Loucy (cell line): ENCODE measurements at regions not wholly inside any gene's neighbourhood (a gene's known extent, or its start where the extent isn't known, plus 50 kb on each side); places are given as distances from the start of the nearest gene placed in this dataset.
"Not testable (repeated sequence)": the region's sequence is repeated elsewhere in the genome, so short reads cannot be mapped to it uniquely, and the experiment has no call there.

Experiments used
- H2AFZ ChIP-seq: fragments of 200-600 bp; sonication (generic); 2 replicates; pipeline ENCODE4 v1.6.0; 2016; ENCODE audit warnings: antibody characterized with exemption, mild to moderate bottlenecking, low read length, moderate library complexity
- H3F3A ChIP-seq: fragments of 200-600 bp; 2 replicates; pipeline ENCODE4 v1.6.0; 2016; ENCODE audit warnings: antibody characterized with exemption, low read depth, mild to moderate bottlenecking
- H3K27me3 ChIP-seq: fragments of 200-600 bp; sonication (generic); 2 replicates; pipeline ENCODE4 v1.6.1; 2014; ENCODE audit warnings: low read length, mild to moderate bottlenecking; ENCODE audit not compliant: insufficient read depth, poor library complexity, severe bottlenecking
- H3K36me3 ChIP-seq: fragments of 200-600 bp; sonication (generic); 2 replicates; pipeline ENCODE4 v1.6.1; 2016; ENCODE audit warnings: low read length; ENCODE audit not compliant: insufficient read depth
- H3K4me1 ChIP-seq: fragments of 200-600 bp; sonication (generic); 2 replicates; pipeline ENCODE4 v1.5.1; 2014; ENCODE audit warnings: low read length, mild to moderate bottlenecking; ENCODE audit not compliant: insufficient read depth, poor library complexity, severe bottlenecking
- H3K4me2 ChIP-seq: fragments of 200-600 bp; sonication (generic); 2 replicates; pipeline ENCODE4 v1.6.0; 2014; ENCODE audit warnings: antibody characterized with exemption, low read length, low read depth, mild to moderate bottlenecking; ENCODE audit not compliant: poor library complexity, severe bottlenecking
- H3K4me3 ChIP-seq: fragments of 200-600 bp; sonication (generic); 2 replicates; pipeline ENCODE4 v1.5.1; 2014; ENCODE audit warnings: low read length, mild to moderate bottlenecking, mixed read lengths; ENCODE audit not compliant: poor library complexity, severe bottlenecking
- H3K79me2 ChIP-seq: fragments of 200-600 bp; sonication (generic); 2 replicates; pipeline ENCODE4 v1.6.1; 2014; ENCODE audit warnings: low read length; ENCODE audit not compliant: insufficient read depth
- H3K9ac ChIP-seq: fragments of 200-600 bp; sonication (generic); 2 replicates; pipeline ENCODE4 v1.6.0; 2014; ENCODE audit warnings: mild to moderate bottlenecking, low read depth, low read length, moderate library complexity; ENCODE audit not compliant: poor library complexity, severe bottlenecking
- H3K9me2 ChIP-seq: fragments of 200-600 bp; sonication (generic); replicated peaks from 2 replicates; pipeline ENCODE4 v1.6.1; 2016; ENCODE audit warnings: low read depth, low read length, mixed read lengths
- H3K9me3 ChIP-seq: fragments of 200-600 bp; sonication (generic); 2 replicates; pipeline ENCODE4 v1.6.1; 2014; ENCODE audit warnings: mild to moderate bottlenecking, antibody characterized with exemption, low read length, low read depth; ENCODE audit not compliant: insufficient read depth
- H4K20me1 ChIP-seq: fragments of 200-600 bp; sonication (generic); 2 replicates; pipeline ENCODE4 v1.6.0; 2014; ENCODE audit warnings: antibody characterized with exemption, low read length, mild to moderate bottlenecking; ENCODE audit not compliant: insufficient read depth, poor library complexity, severe bottlenecking
- CTCF ChIP-seq: fragments of 200-600 bp; sonication (generic); conservative IDR thresholded peaks from 2 replicates; pipeline ENCODE4 v1.5.1; 2014; ENCODE audit warnings: mild to moderate bottlenecking, antibody characterized with exemption, low read length
- EZH2phosphoT487 ChIP-seq: fragments of 200-600 bp; IDR thresholded peaks from 2 replicates; pipeline ENCODE4 v1.6.1; 2018; ENCODE audit warnings: antibody characterized with exemption, mild to moderate bottlenecking, moderate library complexity, borderline replicate concordance

- Histone ChIP-seq H3K9ac (no peak overlapping the region), H3F3A (no peaks in the 10 kb centered on the region), H3K4me2 (no peak overlapping the region), H3K27me3 (no peaks in the 10 kb centered on the region), H3K79me2 (no peaks in the 10 kb centered on the region), H2AFZ (no peak overlapping the region), H3K4me1 (peaks cover 10% of the 10 kb centered on the region), H3K4me3 (no peak overlapping the region), H3K36me3 (no peaks in the 10 kb centered on the region), H4K20me1 (no peaks in the 10 kb centered on the region), H3K9me2 (no peaks in the 10 kb centered on the region), H3K9me3 (no peaks in the 10 kb centered on the region)
- TF ChIP-seq EZH2phosphoT487 = no peak
- no peak for TF ChIP-seq CTCF
These were observed 180.8 kb downstream of the SPRY2 start for GRCh38 chr13:80160110-80160509.

DNA sequence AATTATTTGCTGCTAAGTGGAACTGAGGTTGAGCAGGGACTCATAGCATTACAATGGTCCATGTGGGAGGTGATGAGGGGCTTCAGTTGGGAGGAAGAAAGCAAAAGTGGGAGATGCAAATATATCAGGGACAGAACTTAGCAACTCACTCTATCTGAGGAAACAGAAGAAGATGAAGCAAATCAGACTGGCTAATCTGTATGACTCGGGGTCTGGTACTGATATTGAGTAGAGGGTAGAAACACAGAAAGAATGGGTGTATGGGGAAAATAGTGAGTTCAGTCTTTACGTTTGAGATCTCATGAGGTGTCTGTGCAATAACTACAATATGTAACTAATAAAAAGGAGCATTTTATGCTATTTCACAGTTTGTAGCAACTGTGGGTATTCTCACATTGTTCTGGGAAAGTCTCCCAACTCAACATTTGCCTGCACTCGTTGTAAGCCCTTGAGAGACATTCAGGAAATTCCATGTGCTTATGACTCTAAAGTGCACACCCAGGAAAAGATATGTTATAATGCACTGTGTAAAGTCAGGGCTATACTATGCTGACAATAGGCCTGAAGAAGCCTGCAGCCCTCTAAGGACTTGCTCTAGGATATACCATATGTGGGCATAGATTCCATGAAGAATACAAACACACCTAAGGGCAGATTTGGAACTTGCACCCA lies 183.5 kb downstream of the SPRY2 start:
- Histone ChIP-seq H3K36me3 (no peaks in the 10 kb centered on the region), H3K4me3 (no peak overlapping the region), H3K9ac (no peak overlapping the region), H3K4me1 (no peaks in the 10 kb centered on the region), H3K4me2 (no peak overlapping the region), H3K9me2 (no peaks in the 10 kb centered on the region), H4K20me1 (no peaks in the 10 kb centered on the region), H2AFZ (no peak overlapping the region), H3K79me2 (no peaks in the 10 kb centered on the region), H3K9me3 (no peaks in the 10 kb centered on the region), H3F3A (no peaks in the 10 kb centered on the region), H3K27me3 (no peaks in the 10 kb centered on the region)
- TF ChIP-seq CTCF (no peak), EZH2phosphoT487 (no peak)

DNA sequence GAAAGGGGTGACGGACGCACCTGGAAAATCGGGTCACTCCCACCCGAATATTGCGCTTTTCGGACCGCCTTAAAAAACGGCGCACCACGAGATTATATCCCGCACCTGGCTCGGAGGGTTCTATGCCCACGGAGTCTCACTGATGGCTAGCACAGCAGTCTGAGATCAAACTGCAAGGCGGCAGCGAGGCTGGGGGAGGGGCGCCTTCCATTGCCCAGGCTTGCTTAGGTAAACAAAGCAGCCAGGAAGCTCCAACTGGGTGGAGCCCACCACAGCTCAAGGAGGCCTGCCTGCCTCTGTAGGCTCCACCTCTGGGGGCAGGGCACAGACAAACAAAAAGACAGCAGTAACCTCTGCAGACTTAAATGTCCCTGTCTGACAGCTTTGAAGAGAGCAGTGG lies 188.8 kb downstream of the SPRY2 start:
- H3K27me3 ChIP-seq, H3K4me3 ChIP-seq: not testable (repeated sequence)

DNA sequence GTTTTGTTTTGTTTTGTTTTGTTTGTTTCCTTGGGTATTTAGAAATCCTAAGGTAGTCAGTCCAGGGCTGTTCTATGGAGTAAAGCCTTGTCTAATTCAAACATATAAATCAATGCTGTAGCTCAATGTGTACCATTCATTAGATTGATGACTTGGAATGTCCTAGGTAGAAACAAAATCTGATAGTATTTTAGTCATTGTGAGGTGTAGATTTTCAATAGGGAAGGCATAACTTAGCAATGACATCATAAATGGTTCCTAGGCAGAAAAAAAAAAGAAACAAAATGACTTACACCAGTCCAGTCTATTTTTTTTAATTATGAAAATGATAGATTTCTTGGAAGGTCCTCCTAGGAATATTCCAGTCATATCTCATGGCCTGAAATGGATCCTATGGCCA lies 189.9 kb downstream of the SPRY2 start:
- Histone ChIP-seq H2AFZ (no peak overlapping the region), H4K20me1 (no peaks in the 10 kb centered on the region), H3K79me2 (no peaks in the 10 kb centered on the region), H3K9me3 (no peaks in the 10 kb centered on the region), H3K36me3 (no peaks in the 10 kb centered on the region), H3K4me3 (no peak overlapping the region), H3K4me1 (no peaks in the 10 kb centered on the region), H3K4me2 (no peak overlapping the region), H3K9ac (no peak overlapping the region), H3F3A (no peaks in the 10 kb centered on the region), H3K9me2 (no peaks in the 10 kb centered on the region), H3K27me3 (no peaks in the 10 kb centered on the region)
- TF ChIP-seq CTCF = no peak
- TF ChIP-seq EZH2phosphoT487 = no peak

More for the DNA sequence above, 188.8 kb downstream of the SPRY2 start:
- H3K79me2 ChIP-seq, H2AFZ ChIP-seq, H3K4me1 ChIP-seq, H3K9ac ChIP-seq, H4K20me1 ChIP-seq, H3F3A ChIP-seq, H3K36me3 ChIP-seq, H3K9me2 ChIP-seq, H3K4me2 ChIP-seq, H3K9me3 ChIP-seq: not testable (repeated sequence)
